ENCODE measurements at regions not wholly inside any gene's neighbourhood (a gene's known extent, or its start where the extent isn't known, plus 50 kb on each side); places are given as distances from the start of the nearest gene placed in this dataset.

DNA sequence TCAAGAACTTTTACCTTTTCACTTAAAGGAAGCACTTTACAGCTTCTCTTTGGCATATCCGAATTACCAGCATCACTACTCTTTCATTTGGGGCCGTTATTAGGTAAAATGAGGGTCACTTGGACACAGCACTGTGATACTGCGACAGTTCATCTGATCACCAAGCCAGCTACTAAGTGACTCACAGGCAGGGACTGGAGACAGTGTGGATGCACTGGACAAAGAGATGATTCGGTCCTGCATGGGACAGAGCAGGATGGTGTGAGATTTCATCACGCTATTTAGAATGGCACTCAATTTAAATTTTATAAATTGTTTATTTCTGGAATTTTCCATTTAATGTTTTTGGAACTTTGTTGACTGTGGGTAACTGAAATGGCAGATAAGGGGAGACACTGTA, 166.9 kb upstream of the IL12A start:
- Histone ChIP-seq H2AFZ (ENCODE audit: low read depth, low read length, poor library complexity, severe bottlenecking) (no peak overlapping the region), H3K9me3 (ENCODE audit: control insufficient read depth in 1 of 2, insufficient read depth in 1 of 2, low read depth in 1 of 2, low read length in 2 of 2) (no peaks in the 10 kb centered on the region), H3K4me1 (ENCODE audit: control insufficient read depth in 1 of 2, insufficient read depth in 2 of 2, low read length in 2 of 2) (peaks cover 13 to 26% of the 10 kb centered on the region in 2 experiments), H3K27me3 (ENCODE audit: insufficient read depth, low read length) (no peaks in the 10 kb centered on the region), H3K36me3 (ENCODE audit: control insufficient read depth in 1 of 2, insufficient read depth in 2 of 2, low read length in 2 of 2) (no peaks in the 10 kb centered on the region), H3K9ac (ENCODE audit: low read length) (no peak overlapping the region), H3K27ac (ENCODE audit: low read depth, low read length) (no peak overlapping the region), H3K79me2 (ENCODE audit: insufficient read depth, low read length) (no peaks in the 10 kb centered on the region), H3K4me2 (ENCODE audit: low read length) (no peak overlapping the region), H4K20me1 (ENCODE audit: insufficient read depth) (no peaks in the 10 kb centered on the region), H3K9me2 (ENCODE audit: insufficient read depth) (no peaks in the 10 kb centered on the region), H3K4me3 (replicated peaks in 1 of 2; ENCODE audit: low read depth in 1 of 2, low read length in 2 of 2) (no peak overlapping the region)
- TF ChIP-seq SP1 (IDR thresholded peaks at IDR 0.05; ENCODE audit: low read depth) (no peak), CBX3 (IDR thresholded peaks at IDR 0.05; ENCODE audit: low read depth) (no peak), JUND (IDR thresholded peaks at IDR 0.05) (no peak), SRF (IDR thresholded peaks at IDR 0.05; ENCODE audit: low read depth) (no peak), POLR2AphosphoS5 (IDR thresholded peaks at IDR 0.05; ENCODE audit: low read depth, low read length) (no peak), FOSL1 (IDR thresholded peaks at IDR 0.05; ENCODE audit: low read depth) (no peak), EZH2phosphoT487 (IDR thresholded peaks at IDR 0.05; ENCODE audit: borderline replicate concordance) (no peak), RAD21 (IDR thresholded peaks at IDR 0.05; ENCODE audit: low read depth) (no peak), EZH2 (IDR thresholded peaks at IDR 0.05) (no peak), ZFX (IDR thresholded peaks at IDR 0.05) (no peak), ZNF274 (IDR thresholded peaks at IDR 0.05; ENCODE audit: low read depth, low read length) (no peak), ATF3 (IDR thresholded peaks at IDR 0.05) (no peak), EGR1 (IDR thresholded peaks at IDR 0.05; ENCODE audit: low read depth) (no peak), ELF1 (IDR thresholded peaks at IDR 0.05; ENCODE audit: borderline replicate concordance, low read depth) (no peak), SIN3A (IDR thresholded peaks at IDR 0.05; ENCODE audit: low read depth) (no peak)
- TF ChIP-seq, protein P1, sequence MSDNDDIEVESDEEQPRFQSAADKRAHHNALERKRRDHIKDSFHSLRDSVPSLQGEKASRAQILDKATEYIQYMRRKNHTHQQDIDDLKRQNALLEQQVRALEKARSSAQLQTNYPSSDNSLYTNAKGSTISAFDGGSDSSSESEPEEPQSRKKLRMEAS (IDR thresholded peaks at IDR 0.05) = no peak
- TF ChIP-seq, protein P2, sequence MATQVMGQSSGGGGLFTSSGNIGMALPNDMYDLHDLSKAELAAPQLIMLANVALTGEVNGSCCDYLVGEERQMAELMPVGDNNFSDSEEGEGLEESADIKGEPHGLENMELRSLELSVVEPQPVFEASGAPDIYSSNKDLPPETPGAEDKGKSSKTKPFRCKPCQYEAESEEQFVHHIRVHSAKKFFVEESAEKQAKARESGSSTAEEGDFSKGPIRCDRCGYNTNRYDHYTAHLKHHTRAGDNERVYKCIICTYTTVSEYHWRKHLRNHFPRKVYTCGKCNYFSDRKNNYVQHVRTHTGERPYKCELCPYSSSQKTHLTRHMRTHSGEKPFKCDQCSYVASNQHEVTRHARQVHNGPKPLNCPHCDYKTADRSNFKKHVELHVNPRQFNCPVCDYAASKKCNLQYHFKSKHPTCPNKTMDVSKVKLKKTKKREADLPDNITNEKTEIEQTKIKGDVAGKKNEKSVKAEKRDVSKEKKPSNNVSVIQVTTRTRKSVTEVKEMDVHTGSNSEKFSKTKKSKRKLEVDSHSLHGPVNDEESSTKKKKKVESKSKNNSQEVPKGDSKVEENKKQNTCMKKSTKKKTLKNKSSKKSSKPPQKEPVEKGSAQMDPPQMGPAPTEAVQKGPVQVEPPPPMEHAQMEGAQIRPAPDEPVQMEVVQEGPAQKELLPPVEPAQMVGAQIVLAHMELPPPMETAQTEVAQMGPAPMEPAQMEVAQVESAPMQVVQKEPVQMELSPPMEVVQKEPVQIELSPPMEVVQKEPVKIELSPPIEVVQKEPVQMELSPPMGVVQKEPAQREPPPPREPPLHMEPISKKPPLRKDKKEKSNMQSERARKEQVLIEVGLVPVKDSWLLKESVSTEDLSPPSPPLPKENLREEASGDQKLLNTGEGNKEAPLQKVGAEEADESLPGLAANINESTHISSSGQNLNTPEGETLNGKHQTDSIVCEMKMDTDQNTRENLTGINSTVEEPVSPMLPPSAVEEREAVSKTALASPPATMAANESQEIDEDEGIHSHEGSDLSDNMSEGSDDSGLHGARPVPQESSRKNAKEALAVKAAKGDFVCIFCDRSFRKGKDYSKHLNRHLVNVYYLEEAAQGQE (IDR thresholded peaks at IDR 0.05; ENCODE audit: low read depth) = no peak
- TF ChIP-seq, protein P3, sequence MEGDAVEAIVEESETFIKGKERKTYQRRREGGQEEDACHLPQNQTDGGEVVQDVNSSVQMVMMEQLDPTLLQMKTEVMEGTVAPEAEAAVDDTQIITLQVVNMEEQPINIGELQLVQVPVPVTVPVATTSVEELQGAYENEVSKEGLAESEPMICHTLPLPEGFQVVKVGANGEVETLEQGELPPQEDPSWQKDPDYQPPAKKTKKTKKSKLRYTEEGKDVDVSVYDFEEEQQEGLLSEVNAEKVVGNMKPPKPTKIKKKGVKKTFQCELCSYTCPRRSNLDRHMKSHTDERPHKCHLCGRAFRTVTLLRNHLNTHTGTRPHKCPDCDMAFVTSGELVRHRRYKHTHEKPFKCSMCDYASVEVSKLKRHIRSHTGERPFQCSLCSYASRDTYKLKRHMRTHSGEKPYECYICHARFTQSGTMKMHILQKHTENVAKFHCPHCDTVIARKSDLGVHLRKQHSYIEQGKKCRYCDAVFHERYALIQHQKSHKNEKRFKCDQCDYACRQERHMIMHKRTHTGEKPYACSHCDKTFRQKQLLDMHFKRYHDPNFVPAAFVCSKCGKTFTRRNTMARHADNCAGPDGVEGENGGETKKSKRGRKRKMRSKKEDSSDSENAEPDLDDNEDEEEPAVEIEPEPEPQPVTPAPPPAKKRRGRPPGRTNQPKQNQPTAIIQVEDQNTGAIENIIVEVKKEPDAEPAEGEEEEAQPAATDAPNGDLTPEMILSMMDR (IDR thresholded peaks at IDR 0.05 in 2 of 3, conservative IDR thresholded peaks at IDR 0.05 in 1 of 3; ENCODE audit: borderline replicate concordance in 1 of 3, insufficient read depth in 1 of 3, low read depth in 2 of 3, low read length in 2 of 3) = no peak
- TF ChIP-seq, protein P4, sequence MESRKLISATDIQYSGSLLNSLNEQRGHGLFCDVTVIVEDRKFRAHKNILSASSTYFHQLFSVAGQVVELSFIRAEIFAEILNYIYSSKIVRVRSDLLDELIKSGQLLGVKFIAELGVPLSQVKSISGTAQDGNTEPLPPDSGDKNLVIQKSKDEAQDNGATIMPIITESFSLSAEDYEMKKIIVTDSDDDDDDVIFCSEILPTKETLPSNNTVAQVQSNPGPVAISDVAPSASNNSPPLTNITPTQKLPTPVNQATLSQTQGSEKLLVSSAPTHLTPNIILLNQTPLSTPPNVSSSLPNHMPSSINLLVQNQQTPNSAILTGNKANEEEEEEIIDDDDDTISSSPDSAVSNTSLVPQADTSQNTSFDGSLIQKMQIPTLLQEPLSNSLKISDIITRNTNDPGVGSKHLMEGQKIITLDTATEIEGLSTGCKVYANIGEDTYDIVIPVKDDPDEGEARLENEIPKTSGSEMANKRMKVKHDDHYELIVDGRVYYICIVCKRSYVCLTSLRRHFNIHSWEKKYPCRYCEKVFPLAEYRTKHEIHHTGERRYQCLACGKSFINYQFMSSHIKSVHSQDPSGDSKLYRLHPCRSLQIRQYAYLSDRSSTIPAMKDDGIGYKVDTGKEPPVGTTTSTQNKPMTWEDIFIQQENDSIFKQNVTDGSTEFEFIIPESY (IDR thresholded peaks at IDR 0.05; ENCODE audit: extremely low read depth, insufficient replicate concordance, low read length) = no peak
- BruUV-seq (replicated peaks) = no TSS peak
- intact Hi-C loops (cut with micrococcal nuclease) = no loop called here
- no peak for ATAC-seq
- RAD21 ChIA-PET (ENCODE audit: low non-redundant PET in 1 of 2, low total read pairs in 2 of 2, uncharacterized antibody in 2 of 2, unreplicated experiment in 2 of 2) = no interaction called here
- CTCF ChIA-PET = no interaction called here
- POLR2A ChIA-PET = no interaction called here
- DNase-seq (ENCODE audit: low read depth, low spot score) = no peak

Measured in HCT116 (cell line).